Suprapubic skin (tissue), 3 donors: ENCODE measurements at regions not wholly inside any gene's neighbourhood (a gene's known extent, or its start where the extent isn't known, plus 50 kb on each side); places are given as distances from the start of the nearest gene placed in this dataset.

Source experiments
- POLR2A ChIP-seq, 2 donors: fragments of 450-650 bp; IDR thresholded peaks; one replicate each; pipeline ENCODE4 v1.6.1; 2017; ENCODE audit warnings: antibody characterized with exemption in 2 of 2, mild to moderate bottlenecking in 2 of 2, moderate library complexity in 2 of 2
- TF ChIP-seq, protein P1 (sequence below), 2 donors: fragments of 200-600 bp in 1 of 2; fragments of 450-650 bp in 1 of 2; sonication (generic) in 1 of 2; IDR thresholded peaks; one replicate each; pipeline ENCODE4 v1.5.1; 2016 to 2019; ENCODE audit warnings: antibody characterized with exemption in 2 of 2, mild to moderate bottlenecking in 1 of 2, moderate library complexity in 1 of 2

DNA sequence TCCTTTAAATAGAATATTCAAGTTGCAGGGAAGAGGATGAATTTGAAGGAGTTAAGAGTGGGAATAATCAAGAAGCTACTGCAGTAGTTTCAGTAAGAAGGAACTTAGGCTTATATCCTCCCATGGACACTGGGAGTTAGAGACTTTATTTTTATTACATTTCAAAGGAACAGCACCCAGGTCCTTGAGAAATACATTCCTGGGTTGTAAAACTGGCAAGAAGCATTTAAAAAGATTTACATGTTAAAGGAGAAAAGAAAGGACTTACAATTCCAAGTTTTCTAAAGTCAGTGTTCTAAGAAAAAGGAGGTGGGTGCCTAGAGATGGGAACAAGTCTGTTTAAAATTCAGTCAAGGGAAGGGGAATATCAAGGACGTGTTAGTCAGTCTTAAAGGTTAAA lies 306.9 kb downstream of the JRKL start:
- TF ChIP-seq, protein P1, sequence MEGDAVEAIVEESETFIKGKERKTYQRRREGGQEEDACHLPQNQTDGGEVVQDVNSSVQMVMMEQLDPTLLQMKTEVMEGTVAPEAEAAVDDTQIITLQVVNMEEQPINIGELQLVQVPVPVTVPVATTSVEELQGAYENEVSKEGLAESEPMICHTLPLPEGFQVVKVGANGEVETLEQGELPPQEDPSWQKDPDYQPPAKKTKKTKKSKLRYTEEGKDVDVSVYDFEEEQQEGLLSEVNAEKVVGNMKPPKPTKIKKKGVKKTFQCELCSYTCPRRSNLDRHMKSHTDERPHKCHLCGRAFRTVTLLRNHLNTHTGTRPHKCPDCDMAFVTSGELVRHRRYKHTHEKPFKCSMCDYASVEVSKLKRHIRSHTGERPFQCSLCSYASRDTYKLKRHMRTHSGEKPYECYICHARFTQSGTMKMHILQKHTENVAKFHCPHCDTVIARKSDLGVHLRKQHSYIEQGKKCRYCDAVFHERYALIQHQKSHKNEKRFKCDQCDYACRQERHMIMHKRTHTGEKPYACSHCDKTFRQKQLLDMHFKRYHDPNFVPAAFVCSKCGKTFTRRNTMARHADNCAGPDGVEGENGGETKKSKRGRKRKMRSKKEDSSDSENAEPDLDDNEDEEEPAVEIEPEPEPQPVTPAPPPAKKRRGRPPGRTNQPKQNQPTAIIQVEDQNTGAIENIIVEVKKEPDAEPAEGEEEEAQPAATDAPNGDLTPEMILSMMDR (IDR thresholded peaks at IDR 0.05) = no peak
- TF ChIP-seq POLR2A (IDR thresholded peaks at IDR 0.05) = no peak
